CD4-positive, CD25-positive, alpha-beta regulatory T cell (primary cell): ENCODE measurements at regions not wholly inside any gene's neighbourhood (a gene's known extent, or its start where the extent isn't known, plus 50 kb on each side); places are given as distances from the start of the nearest gene placed in this dataset.
A peak's percentile ranks its signal among the peaks of the same experiment; 100 is the strongest.
"Not testable (repeated sequence)": the region's sequence is repeated elsewhere in the genome, so short reads cannot be mapped to it uniquely, and the experiment has no call there.

Experiments
- ATAC-seq, 2 donors: fragments of 150-1000 bp; cut with Tn5 transposase; one replicate each; pipeline ENCODE4 v1.10.0; 2021; ENCODE audit warnings: low read depth in 2 of 2, moderate number of reproducible peaks in 2 of 2, moderate library complexity in 1 of 2
- DNase-seq, 3 donors: peaks; one replicate each; pipeline versions ENCODE4 v3.0.0 to v3.0.0-alpha.2; 2012 to 2022; ENCODE audit warnings: mixed read lengths in 1 of 3
- H3K27ac ChIP-seq: one replicate; pipeline ENCODE4 v1.7.0; 2013; ENCODE audit warnings: mild to moderate bottlenecking, low read length; ENCODE audit not compliant: insufficient read depth, poor library complexity, severe bottlenecking
- H3K27me3 ChIP-seq: one replicate; pipeline ENCODE4 v1.7.0; 2013; ENCODE audit warnings: low read length; ENCODE audit not compliant: control insufficient read depth, insufficient read depth
- H3K36me3 ChIP-seq: one replicate; pipeline ENCODE4 v1.7.0; 2013; ENCODE audit warnings: mild to moderate bottlenecking, low read length, moderate library complexity; ENCODE audit not compliant: control insufficient read depth, insufficient read depth
- H3K4me1 ChIP-seq: 2 replicates; pipeline ENCODE4 v1.7.0; 2013; ENCODE audit warnings: mild to moderate bottlenecking, low read length; ENCODE audit not compliant: insufficient read depth, control insufficient read depth, poor library complexity, severe bottlenecking
- H3K4me3 ChIP-seq: one replicate; pipeline ENCODE4 v1.7.0; 2013; ENCODE audit warnings: low read depth, mild to moderate bottlenecking, low read length, moderate library complexity
- H3K9me3 ChIP-seq, 2 experiments: 1 replicate in 1 of 2; 2 replicates in 1 of 2; pipeline ENCODE4 v1.7.0; 2013; ENCODE audit warnings: low read length in 2 of 2, mild to moderate bottlenecking in 1 of 2, moderate library complexity in 1 of 2; ENCODE audit not compliant: control insufficient read depth in 2 of 2
- H3K27ac Mint-ChIP-seq, 3 donors: one replicate each; pipeline ENCODE4 v1.8.0; 2020 to 2022; ENCODE audit warnings: mild to moderate bottlenecking in 3 of 3, mixed read lengths in 3 of 3, moderate library complexity in 2 of 3
- H3K27me3 Mint-ChIP-seq: one replicate; pipeline ENCODE4 v1.8.0; 2022; ENCODE audit warnings: mild to moderate bottlenecking, mixed read lengths
- H3K36me3 Mint-ChIP-seq: one replicate; pipeline ENCODE4 v1.8.0; 2020; ENCODE audit warnings: mixed read lengths
- H3K4me1 Mint-ChIP-seq, 4 donors: one replicate each; pipeline ENCODE4 v1.8.0; 2020 to 2022; ENCODE audit warnings: mixed read lengths in 4 of 4, mild to moderate bottlenecking in 1 of 4
- H3K4me3 Mint-ChIP-seq, 4 donors: one replicate each; pipeline ENCODE4 v1.8.0; 2020 to 2022; ENCODE audit warnings: mild to moderate bottlenecking in 4 of 4, mixed read lengths in 4 of 4, moderate library complexity in 3 of 4
- H3K9me3 Mint-ChIP-seq, 7 donors: one replicate each; pipeline ENCODE4 v1.8.0; 2020 to 2022; ENCODE audit warnings: mixed read lengths in 7 of 7, mild to moderate bottlenecking in 3 of 7, moderate library complexity in 2 of 7

- ATAC-seq, H3K27ac ChIP-seq, H3K36me3 Mint-ChIP-seq, H3K4me3 Mint-ChIP-seq, H3K36me3 ChIP-seq, H3K4me1 ChIP-seq, H3K4me1 Mint-ChIP-seq, DNase-seq, H3K9me3 ChIP-seq, H3K27me3 ChIP-seq, H3K27ac Mint-ChIP-seq, H3K9me3 Mint-ChIP-seq, H3K4me3 ChIP-seq, H3K27me3 Mint-ChIP-seq: not testable (repeated sequence)
Measured at GRCh38 chr3:198151867-198152266, 191.8 kb downstream of the LMLN start.

GRCh38 chr3:198155771-198156170 is 195.8 kb downstream of the LMLN start:
- not testable (repeated sequence) for H3K9me3 Mint-ChIP-seq, ATAC-seq, H3K4me3 ChIP-seq, H3K4me1 Mint-ChIP-seq, H3K9me3 ChIP-seq, H3K27ac Mint-ChIP-seq, H3K27me3 ChIP-seq, H3K4me3 Mint-ChIP-seq, H3K36me3 ChIP-seq, H3K27ac ChIP-seq, DNase-seq, H3K4me1 ChIP-seq, H3K27me3 Mint-ChIP-seq, H3K36me3 Mint-ChIP-seq

- H3K4me3 Mint-ChIP-seq, H3K27me3 ChIP-seq, DNase-seq, H3K4me1 ChIP-seq, H3K36me3 Mint-ChIP-seq, H3K36me3 ChIP-seq, H3K27ac ChIP-seq, H3K4me1 Mint-ChIP-seq, H3K27me3 Mint-ChIP-seq, H3K9me3 Mint-ChIP-seq, H3K4me3 ChIP-seq, H3K27ac Mint-ChIP-seq, H3K9me3 ChIP-seq: not testable (repeated sequence)
- ATAC-seq = peak; percentile 92 to 94
Measured at GRCh38 chr3:198157231-198157868, 197.3 kb downstream of the LMLN start.

GRCh38 chr3:198158007-198158406 is 198.0 kb downstream of the LMLN start:
- DNase-seq, H3K4me3 ChIP-seq, H3K27ac ChIP-seq, H3K27me3 Mint-ChIP-seq, H3K27ac Mint-ChIP-seq, H3K27me3 ChIP-seq, H3K36me3 ChIP-seq, H3K4me1 Mint-ChIP-seq, ATAC-seq, H3K4me1 ChIP-seq, H3K9me3 Mint-ChIP-seq, H3K36me3 Mint-ChIP-seq, H3K9me3 ChIP-seq: not testable (repeated sequence)
- H3K4me3 Mint-ChIP-seq = peak overlapping the region in 1 of 4 donors; percentile 35

- H3K36me3 ChIP-seq, ATAC-seq, H3K9me3 Mint-ChIP-seq, H3K27me3 ChIP-seq, H3K4me3 ChIP-seq, H3K4me3 Mint-ChIP-seq, H3K9me3 ChIP-seq, H3K4me1 ChIP-seq, H3K4me1 Mint-ChIP-seq, H3K36me3 Mint-ChIP-seq, H3K27ac ChIP-seq, H3K27ac Mint-ChIP-seq, H3K27me3 Mint-ChIP-seq: not testable (repeated sequence)
- DNase-seq = peak; percentile 47 to 69 (median 48)
Measured at GRCh38 chr3:198167339-198168039, 207.5 kb downstream of the LMLN start.

- DNase-seq, H3K9me3 ChIP-seq, H3K27me3 Mint-ChIP-seq, H3K27ac Mint-ChIP-seq, H3K4me1 Mint-ChIP-seq, H3K4me3 Mint-ChIP-seq, H3K27ac ChIP-seq, ATAC-seq, H3K36me3 ChIP-seq, H3K36me3 Mint-ChIP-seq, H3K4me3 ChIP-seq, H3K4me1 ChIP-seq, H3K9me3 Mint-ChIP-seq, H3K27me3 ChIP-seq: not testable (repeated sequence)
Measured at GRCh38 chr3:198170781-198171180, 210.8 kb downstream of the LMLN start.

GRCh38 chr3:198173080-198173479 is 213.1 kb downstream of the LMLN start:
- not testable (repeated sequence) for H3K4me3 ChIP-seq, H3K4me1 ChIP-seq, H3K9me3 Mint-ChIP-seq, H3K36me3 Mint-ChIP-seq, H3K36me3 ChIP-seq, H3K4me3 Mint-ChIP-seq, H3K27me3 Mint-ChIP-seq, ATAC-seq, H3K9me3 ChIP-seq, H3K27ac ChIP-seq, H3K27ac Mint-ChIP-seq, DNase-seq, H3K27me3 ChIP-seq, H3K4me1 Mint-ChIP-seq

GRCh38 chr3:198173929-198174574 is 214.0 kb downstream of the LMLN start:
- not testable (repeated sequence) for H3K36me3 Mint-ChIP-seq, H3K27ac ChIP-seq, H3K4me1 ChIP-seq, H3K27me3 ChIP-seq, DNase-seq, H3K36me3 ChIP-seq, H3K9me3 ChIP-seq, H3K27me3 Mint-ChIP-seq, H3K4me3 ChIP-seq, H3K9me3 Mint-ChIP-seq, H3K4me1 Mint-ChIP-seq, H3K27ac Mint-ChIP-seq, ATAC-seq, H3K4me3 Mint-ChIP-seq
